ENCODE measurements at regions not wholly inside any gene's neighbourhood (a gene's known extent, or its start where the extent isn't known, plus 50 kb on each side); places are given as distances from the start of the nearest gene placed in this dataset.

DNA sequence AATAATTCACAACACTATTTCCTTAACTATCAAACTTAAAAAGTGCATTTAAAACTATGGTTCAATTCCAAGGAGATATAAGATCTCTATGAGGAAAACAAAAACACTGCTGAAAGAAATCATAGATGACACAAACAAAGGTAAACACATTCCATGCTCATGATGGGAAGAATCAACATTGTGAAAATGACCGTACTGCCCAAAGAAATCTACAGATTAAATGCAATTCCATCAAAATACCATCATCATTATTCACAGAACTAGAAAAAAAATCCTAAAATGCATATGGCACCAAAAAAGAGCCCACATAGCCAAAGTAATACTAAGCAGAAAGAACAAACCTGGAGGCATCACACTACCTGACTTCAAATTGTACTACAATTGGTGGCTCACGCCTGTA, 159.9 kb upstream of the EEPD1 start:
- ATAC-seq (no peak), DNase-seq (no peak)
- H3K27me3 ChIP-seq: no peaks in the 10 kb centered on the region
- intact Hi-C loops (cut with DNase I): no loop called here
- no peak overlapping the region for H3K27ac ChIP-seq
- TF ChIP-seq, protein P1, sequence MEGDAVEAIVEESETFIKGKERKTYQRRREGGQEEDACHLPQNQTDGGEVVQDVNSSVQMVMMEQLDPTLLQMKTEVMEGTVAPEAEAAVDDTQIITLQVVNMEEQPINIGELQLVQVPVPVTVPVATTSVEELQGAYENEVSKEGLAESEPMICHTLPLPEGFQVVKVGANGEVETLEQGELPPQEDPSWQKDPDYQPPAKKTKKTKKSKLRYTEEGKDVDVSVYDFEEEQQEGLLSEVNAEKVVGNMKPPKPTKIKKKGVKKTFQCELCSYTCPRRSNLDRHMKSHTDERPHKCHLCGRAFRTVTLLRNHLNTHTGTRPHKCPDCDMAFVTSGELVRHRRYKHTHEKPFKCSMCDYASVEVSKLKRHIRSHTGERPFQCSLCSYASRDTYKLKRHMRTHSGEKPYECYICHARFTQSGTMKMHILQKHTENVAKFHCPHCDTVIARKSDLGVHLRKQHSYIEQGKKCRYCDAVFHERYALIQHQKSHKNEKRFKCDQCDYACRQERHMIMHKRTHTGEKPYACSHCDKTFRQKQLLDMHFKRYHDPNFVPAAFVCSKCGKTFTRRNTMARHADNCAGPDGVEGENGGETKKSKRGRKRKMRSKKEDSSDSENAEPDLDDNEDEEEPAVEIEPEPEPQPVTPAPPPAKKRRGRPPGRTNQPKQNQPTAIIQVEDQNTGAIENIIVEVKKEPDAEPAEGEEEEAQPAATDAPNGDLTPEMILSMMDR (IDR thresholded peaks at IDR 0.05): no peak
- TF ChIP-seq POLR2A (IDR thresholded peaks at IDR 0.05): no peak
- no peaks in the 10 kb centered on the region for H3K36me3 ChIP-seq
- no peak overlapping the region for H3K4me3 ChIP-seq
- peaks cover 0 to 5% (median 0%) of the 10 kb centered on the region in 4 donors for H3K4me1 ChIP-seq
- 57% methylated on average over 2 of the region's 2 CpGs for whole genome bisulfite sequencing (ENCODE audit: insufficient coverage, low coverage, low lambda C conversion rate, missing lambda C conversion rate)
- H3K9me3 ChIP-seq: no peaks in the 10 kb centered on the region

DNA sequence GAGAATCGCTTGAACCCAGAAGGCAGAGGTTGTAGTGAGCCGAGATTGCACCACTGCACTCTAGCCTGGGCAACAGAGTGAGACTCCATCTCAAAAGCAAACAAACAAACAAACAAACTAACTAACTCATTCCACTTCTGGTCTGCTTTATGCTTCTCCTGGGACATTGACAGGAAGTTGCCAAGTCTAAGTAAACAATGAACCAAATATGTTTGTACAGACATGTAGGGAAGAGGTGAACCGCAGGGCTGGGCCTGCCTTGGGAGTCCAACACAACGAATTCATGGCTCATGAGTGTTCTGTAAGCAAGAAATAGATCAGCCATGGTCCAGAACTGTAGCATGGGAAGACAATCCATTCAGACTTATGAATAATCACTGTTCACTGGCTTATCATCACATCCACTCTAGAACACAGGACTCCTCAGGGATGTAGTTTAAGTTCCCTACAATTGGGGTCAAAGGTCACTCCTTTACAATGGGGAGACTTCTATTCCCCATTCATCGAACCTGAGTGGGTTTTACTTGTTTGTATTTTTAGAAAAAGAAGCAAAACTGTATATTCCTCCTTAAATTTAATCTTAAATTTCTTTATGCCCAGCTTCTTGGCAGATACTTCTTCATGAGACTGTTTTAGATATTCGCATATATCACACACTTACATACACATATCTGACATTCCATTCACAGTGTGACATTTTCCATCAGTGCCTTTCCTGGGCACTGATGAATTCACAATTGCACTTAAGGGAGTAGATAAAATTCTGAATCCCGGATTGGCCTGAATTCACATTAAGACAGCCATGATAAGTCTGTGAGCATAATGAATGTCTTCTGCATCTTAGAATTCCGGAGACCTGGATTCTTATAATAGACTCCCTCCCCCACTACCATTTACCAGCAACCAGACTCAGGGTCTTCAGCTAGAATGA, 159.1 kb upstream of the EEPD1 start:
- DNase-seq (peak in 1 of 3 donors; percentile 44), ATAC-seq (peak; percentile 85 to 92 (median 90))
- 60% methylated on average over 8 of the region's 8 CpGs for WGBS (ENCODE audit: insufficient coverage, low coverage, low lambda C conversion rate, missing lambda C conversion rate)
- no peaks in the 10 kb centered on the region for H3K4me1 ChIP-seq
- H3K4me3 ChIP-seq: no peak overlapping the region
- intact Hi-C loops (cut with DNase I): no loop called here
- no peaks in the 10 kb centered on the region for H3K9me3 ChIP-seq
- no peak overlapping the region for H3K27ac ChIP-seq
- no peaks in the 10 kb centered on the region for H3K27me3 ChIP-seq
- no peaks in the 10 kb centered on the region for H3K36me3 ChIP-seq
- no peak for TF ChIP-seq POLR2A (IDR thresholded peaks at IDR 0.05)

DNA sequence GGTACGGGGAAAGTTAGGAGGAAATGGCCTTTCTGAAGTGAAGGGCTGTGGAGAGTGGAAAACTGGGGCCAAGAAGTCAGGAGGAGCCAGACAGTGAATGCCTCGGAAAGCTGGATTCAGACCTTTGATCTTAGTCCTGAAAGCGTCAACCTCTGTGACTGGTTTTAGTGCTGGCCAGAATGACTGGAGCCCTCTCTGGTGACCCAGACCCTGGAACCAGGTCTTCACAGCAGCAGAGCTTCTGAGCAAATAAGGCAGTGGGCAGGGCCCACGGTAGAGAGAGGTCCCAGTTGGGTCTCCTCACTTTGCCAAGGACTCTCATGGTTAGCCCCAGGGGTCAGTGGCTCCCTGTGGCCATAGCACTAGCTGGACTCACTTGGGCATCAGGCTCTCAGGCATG, 157.7 kb upstream of the EEPD1 start:
- TF ChIP-seq, protein P1 (IDR thresholded peaks at IDR 0.05): no peak
- Histone ChIP-seq H3K27me3 (no peaks in the 10 kb centered on the region), H3K4me3 (no peak overlapping the region), H3K36me3 (no peaks in the 10 kb centered on the region), H3K4me1 (no peaks in the 10 kb centered on the region), H3K9me3 (no peaks in the 10 kb centered on the region), H3K27ac (no peak overlapping the region)
- WGBS (ENCODE audit: insufficient coverage, low coverage, low lambda C conversion rate, missing lambda C conversion rate): 67% methylated on average over 2 of the region's 4 CpGs
- intact Hi-C loops (cut with DNase I): no loop called here
- DNase-seq (no peak), ATAC-seq (peak in 1 of 4 donors; percentile 18)

DNA sequence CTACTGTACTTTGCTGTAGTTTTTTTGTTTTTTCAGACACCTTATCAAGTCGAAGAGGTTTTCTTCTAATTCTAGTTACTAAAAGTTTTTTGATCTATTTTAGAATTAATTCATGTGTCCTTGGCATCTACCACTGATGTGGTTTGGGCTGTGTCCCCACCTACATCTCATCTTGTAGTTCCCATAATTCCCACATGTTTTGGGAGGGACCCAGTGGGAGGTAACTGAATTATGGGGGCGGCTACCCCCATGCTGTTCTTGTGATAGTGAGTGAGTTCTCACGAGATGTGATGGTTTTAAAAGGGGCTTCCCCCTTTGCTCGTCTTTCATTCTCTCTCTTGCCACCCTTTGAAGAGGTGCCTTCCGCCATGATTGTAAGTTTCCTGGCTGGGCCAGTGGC, 154.6 kb upstream of the EEPD1 start:
- Histone ChIP-seq H3K27ac (no peak overlapping the region), H3K4me3 (no peak overlapping the region), H3K27me3 (no peaks in the 10 kb centered on the region), H3K4me1 (no peaks in the 10 kb centered on the region), H3K9me3 (no peaks in the 10 kb centered on the region), H3K36me3 (no peaks in the 10 kb centered on the region)
- intact Hi-C loops (cut with DNase I): no loop called here
- 83% methylated on average over 5 of the region's 5 CpGs for WGBS (ENCODE audit: insufficient coverage, low coverage, low lambda C conversion rate, missing lambda C conversion rate)
- TF ChIP-seq, protein P1 (IDR thresholded peaks at IDR 0.05): no peak
- TF ChIP-seq POLR2A (IDR thresholded peaks at IDR 0.05): no peak
- ATAC-seq: no peak
- no peak for DNase-seq

DNA sequence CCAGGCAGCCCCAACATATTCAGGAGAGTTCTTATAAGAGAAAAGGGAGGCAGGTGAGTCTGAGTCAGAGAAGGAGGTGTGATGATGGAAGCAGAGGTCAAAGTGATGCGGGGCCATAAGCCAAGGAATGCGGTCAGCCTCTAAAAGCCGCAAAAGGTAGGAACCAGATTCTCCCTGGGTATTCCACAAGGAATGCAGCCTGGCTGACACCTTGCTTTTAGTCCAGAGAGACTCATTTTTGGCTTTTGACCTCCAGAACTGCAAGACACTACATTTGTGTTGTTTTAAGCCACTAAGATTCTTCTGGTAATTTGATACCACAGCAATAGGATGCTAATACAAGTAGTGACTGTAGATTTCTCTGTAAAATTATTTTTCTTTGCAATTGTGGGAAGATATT, 151.5 kb upstream of the EEPD1 start:
- H3K4me3 ChIP-seq: no peak overlapping the region
- H3K9me3 ChIP-seq: no peaks in the 10 kb centered on the region
- no peak overlapping the region for H3K27ac ChIP-seq
- TF ChIP-seq POLR2A (IDR thresholded peaks at IDR 0.05): no peak
- TF ChIP-seq, protein P1 (IDR thresholded peaks at IDR 0.05): no peak
- ATAC-seq: no peak
- no peaks in the 10 kb centered on the region for H3K36me3 ChIP-seq
- no peaks in the 10 kb centered on the region for H3K27me3 ChIP-seq
- H3K4me1 ChIP-seq: no peaks in the 10 kb centered on the region
- WGBS (ENCODE audit: insufficient coverage, low coverage, low lambda C conversion rate, missing lambda C conversion rate): 100% methylated on average over 3 of the region's 3 CpGs
- intact Hi-C loops (cut with DNase I): no loop called here
- DNase-seq: no peak
